Nephron (organoid): ENCODE measurements at regions not wholly inside any gene's neighbourhood (a gene's known extent, or its start where the extent isn't known, plus 50 kb on each side); places are given as distances from the start of the nearest gene placed in this dataset.
"Not testable (repeated sequence)": the region's sequence is repeated elsewhere in the genome, so short reads cannot be mapped to it uniquely, and the experiment has no call there.

ENCODE experiments used
- H3K27ac Mint-ChIP-seq, 3 experiments: 2 replicates each; pipeline ENCODE4 v1.8.0; 2020; ENCODE audit warnings: mixed read lengths in 3 of 3, mild to moderate bottlenecking in 2 of 3, moderate library complexity in 1 of 3
- H3K27me3 Mint-ChIP-seq: 2 replicates; pipeline ENCODE4 v1.8.0; 2021; ENCODE audit warnings: low read depth, mild to moderate bottlenecking, moderate library complexity, mixed read lengths
- H3K36me3 Mint-ChIP-seq: 2 replicates; pipeline ENCODE4 v1.8.0; 2020; ENCODE audit warnings: low read depth, mixed read lengths
- H3K4me1 Mint-ChIP-seq: 2 replicates; pipeline ENCODE4 v1.8.0; 2020; ENCODE audit warnings: mixed read lengths
- H3K4me3 Mint-ChIP-seq, 3 experiments: 2 replicates each; pipeline ENCODE4 v1.8.0; 2020; ENCODE audit warnings: mild to moderate bottlenecking in 3 of 3, mixed read lengths in 3 of 3, moderate library complexity in 2 of 3
- H3K9me3 Mint-ChIP-seq: 2 replicates; pipeline ENCODE4 v1.8.0; 2020; ENCODE audit warnings: mixed read lengths
- TF ChIP-seq, protein P1 (sequence below), 3 experiments: fragments of 200-600 bp; sonication (generic); IDR thresholded peaks; one replicate each; pipeline ENCODE4 v1.5.0; 2021; ENCODE audit warnings: antibody characterized with exemption in 3 of 3; ENCODE audit not compliant: unreplicated experiment in 3 of 3

DNA sequence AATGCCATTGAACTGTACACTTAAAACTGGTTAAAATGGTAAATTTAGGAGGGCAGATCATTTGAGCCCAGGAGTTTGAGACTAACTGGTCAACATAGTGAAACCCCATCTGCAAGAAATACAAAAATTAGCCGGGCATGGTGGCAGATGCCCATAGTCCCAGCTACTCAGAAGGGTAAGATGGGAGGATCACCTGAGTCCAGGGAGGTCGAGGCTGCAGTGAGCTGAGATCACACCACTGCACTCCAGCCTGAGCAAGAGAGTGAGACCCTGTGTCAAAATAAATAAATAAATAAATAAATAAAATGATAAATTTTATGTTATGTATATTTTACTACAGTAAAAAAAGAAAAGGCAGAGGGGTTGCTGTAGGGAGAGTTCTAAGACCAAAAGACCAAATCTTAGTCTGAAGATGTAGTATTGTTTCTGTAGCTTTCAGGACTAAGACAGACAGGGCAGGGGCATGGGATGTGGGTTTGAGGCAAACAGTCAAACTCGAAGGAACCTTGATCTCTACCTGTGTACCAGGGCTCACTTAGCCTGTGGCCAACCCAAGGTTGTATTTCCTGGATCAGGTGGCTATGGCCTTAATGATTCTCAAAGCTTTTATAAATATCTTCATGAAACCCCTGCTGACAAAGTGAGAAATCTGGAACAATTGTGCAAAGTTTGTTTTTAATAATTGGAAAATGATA is 316.7 kb downstream of the CYRIA start:
- Mint-ChIP-seq H3K4me3 (no peak overlapping the region), H3K27me3 (no peaks in the 10 kb centered on the region), H3K4me1 (no peaks in the 10 kb centered on the region), H3K36me3 (peaks cover 6% of the 10 kb centered on the region), H3K27ac (no peak overlapping the region), H3K9me3 (peaks cover 29% of the 10 kb centered on the region)
- TF ChIP-seq, protein P1, sequence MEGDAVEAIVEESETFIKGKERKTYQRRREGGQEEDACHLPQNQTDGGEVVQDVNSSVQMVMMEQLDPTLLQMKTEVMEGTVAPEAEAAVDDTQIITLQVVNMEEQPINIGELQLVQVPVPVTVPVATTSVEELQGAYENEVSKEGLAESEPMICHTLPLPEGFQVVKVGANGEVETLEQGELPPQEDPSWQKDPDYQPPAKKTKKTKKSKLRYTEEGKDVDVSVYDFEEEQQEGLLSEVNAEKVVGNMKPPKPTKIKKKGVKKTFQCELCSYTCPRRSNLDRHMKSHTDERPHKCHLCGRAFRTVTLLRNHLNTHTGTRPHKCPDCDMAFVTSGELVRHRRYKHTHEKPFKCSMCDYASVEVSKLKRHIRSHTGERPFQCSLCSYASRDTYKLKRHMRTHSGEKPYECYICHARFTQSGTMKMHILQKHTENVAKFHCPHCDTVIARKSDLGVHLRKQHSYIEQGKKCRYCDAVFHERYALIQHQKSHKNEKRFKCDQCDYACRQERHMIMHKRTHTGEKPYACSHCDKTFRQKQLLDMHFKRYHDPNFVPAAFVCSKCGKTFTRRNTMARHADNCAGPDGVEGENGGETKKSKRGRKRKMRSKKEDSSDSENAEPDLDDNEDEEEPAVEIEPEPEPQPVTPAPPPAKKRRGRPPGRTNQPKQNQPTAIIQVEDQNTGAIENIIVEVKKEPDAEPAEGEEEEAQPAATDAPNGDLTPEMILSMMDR (IDR thresholded peaks at IDR 0.05; ENCODE audit: unreplicated experiment in 3 of 3) = no peak

DNA sequence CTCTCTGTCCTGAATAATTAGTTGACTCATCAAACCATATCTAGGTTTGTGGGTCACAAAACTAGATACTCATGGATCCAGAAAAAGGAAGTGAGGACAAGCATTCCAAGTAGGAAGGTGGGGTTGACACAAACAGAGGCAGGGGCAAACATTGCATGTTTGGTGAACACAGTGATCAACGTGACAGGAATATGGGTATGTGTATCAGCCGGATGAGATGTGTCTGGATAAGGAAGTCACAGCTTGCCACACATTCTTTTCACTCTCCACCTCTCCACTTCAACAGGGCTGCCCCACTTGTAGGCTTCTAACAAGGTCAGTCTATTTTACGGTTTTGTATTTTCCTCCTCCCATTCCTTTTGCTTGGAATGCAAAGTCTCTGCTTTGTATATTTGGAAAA is 319.0 kb downstream of the CYRIA start:
- Mint-ChIP-seq H3K4me1 (no peaks in the 10 kb centered on the region), H3K27me3 (no peaks in the 10 kb centered on the region), H3K27ac (no peak overlapping the region), H3K9me3 (peaks cover 18% of the 10 kb centered on the region), H3K36me3 (peaks cover 6% of the 10 kb centered on the region), H3K4me3 (no peak overlapping the region)
- TF ChIP-seq, protein P1 (IDR thresholded peaks at IDR 0.05; ENCODE audit: unreplicated experiment in 3 of 3) = no peak

DNA sequence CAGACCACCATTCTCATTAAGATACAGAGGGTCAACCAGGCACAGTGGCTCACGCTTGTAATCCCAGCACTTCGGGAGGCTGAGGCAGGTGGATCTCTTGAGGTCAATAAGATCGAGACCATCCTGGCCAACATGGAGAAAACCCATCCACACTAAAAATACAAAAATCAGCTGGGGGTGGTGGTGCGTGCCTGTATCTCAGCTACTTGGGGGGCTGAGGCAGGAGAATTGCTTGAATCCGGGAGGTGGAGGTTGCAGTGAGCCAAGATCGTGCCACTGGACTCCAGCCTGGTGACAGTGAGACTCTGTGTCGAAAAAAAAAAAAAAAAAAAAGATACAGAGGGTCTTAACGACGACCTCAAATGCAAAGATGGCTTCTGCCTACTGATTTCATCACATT is 320.4 kb downstream of the CYRIA start:
- not testable (repeated sequence) for H3K4me3 Mint-ChIP-seq, H3K36me3 Mint-ChIP-seq, H3K27me3 Mint-ChIP-seq, H3K4me1 Mint-ChIP-seq, H3K9me3 Mint-ChIP-seq, H3K27ac Mint-ChIP-seq

DNA sequence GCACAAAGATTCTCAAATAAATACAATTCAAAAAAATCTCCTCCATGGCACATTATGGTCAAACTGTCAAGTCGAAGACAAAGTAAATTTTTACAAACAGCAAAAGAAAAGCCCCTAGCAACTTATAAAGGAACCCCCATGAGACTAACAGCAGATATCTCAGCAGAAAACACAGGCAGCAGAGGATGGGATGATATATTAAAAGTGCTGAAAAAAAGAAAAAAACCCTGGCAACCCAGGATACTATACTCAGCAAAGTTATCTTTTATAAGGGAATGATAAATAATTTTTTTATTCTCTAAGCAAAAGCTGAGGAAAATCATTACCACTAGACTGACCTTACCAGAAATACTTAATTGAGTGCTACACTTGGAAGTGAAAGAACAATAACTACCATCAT is 326.4 kb downstream of the CYRIA start:
- no peak overlapping the region for H3K4me3 Mint-ChIP-seq
- TF ChIP-seq, protein P1 (IDR thresholded peaks at IDR 0.05; ENCODE audit: unreplicated experiment in 3 of 3) = no peak
- H3K4me1 Mint-ChIP-seq = no peaks in the 10 kb centered on the region
- H3K9me3 Mint-ChIP-seq = peaks cover 20% of the 10 kb centered on the region
- H3K27ac Mint-ChIP-seq = no peak overlapping the region
- H3K27me3 Mint-ChIP-seq = peaks cover 9% of the 10 kb centered on the region
- H3K36me3 Mint-ChIP-seq = peaks cover 9% of the 10 kb centered on the region

DNA sequence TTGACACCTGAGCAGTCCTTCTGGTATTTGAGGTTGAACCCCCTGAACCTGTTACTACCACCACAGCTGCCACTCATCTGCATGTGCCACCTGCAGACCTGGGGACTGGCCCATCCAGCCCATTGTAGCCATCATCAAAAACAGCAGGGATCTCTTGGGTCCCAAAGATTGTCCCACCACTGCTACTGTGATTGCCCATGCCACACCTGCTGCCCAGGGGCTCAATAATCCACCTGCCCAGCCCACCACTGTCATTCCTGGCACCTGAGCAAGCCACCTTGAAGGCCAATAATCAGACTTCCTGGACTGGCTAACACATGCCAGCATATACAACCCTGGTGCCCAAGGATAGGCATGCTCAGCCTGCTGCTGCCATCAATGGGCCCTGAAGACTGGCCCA is 327.6 kb downstream of the CYRIA start:
- Mint-ChIP-seq H3K4me3 (no peak overlapping the region), H3K4me1 (peaks cover 6% of the 10 kb centered on the region), H3K9me3 (peaks cover 20% of the 10 kb centered on the region), H3K27ac (no peak overlapping the region), H3K36me3 (peaks cover 9% of the 10 kb centered on the region), H3K27me3 (peaks cover 9% of the 10 kb centered on the region)
- TF ChIP-seq, protein P1 (IDR thresholded peaks at IDR 0.05; ENCODE audit: unreplicated experiment in 3 of 3) = no peak

DNA sequence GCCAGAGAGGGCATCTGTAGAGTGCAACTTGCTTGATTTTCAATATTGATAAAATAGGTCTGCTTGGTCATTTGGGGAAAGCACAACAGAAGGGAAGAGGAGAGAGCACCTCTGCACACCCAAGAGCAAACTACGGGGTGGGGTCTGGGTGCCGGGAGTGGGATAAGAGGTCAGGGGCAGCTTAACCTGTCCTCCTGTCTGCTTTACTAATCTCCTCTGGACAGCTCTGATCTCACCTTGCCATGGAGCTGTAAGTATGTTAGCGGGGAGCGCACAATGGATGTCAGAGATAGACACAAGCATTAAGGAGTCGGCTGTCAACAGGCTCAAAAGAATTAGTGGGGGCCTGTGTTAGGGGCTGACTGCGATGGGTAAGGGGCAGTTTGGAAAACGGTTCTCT is 328.7 kb downstream of the CYRIA start:
- TF ChIP-seq, protein P1 (IDR thresholded peaks at IDR 0.05; ENCODE audit: unreplicated experiment in 3 of 3) = no peak

More for the DNA sequence above, 328.7 kb downstream of the CYRIA start:
- H3K27ac Mint-ChIP-seq = no peak overlapping the region
- H3K27me3 Mint-ChIP-seq = peaks cover 9% of the 10 kb centered on the region
- peaks cover 20% of the 10 kb centered on the region for H3K9me3 Mint-ChIP-seq
- peaks cover 15% of the 10 kb centered on the region for H3K4me1 Mint-ChIP-seq
- peaks cover 9% of the 10 kb centered on the region for H3K36me3 Mint-ChIP-seq
- no peak overlapping the region for H3K4me3 Mint-ChIP-seq
